ENCODE measurements at regions not wholly inside any gene's neighbourhood (a gene's known extent, or its start where the extent isn't known, plus 50 kb on each side); places are given as distances from the start of the nearest gene placed in this dataset.

DNA sequence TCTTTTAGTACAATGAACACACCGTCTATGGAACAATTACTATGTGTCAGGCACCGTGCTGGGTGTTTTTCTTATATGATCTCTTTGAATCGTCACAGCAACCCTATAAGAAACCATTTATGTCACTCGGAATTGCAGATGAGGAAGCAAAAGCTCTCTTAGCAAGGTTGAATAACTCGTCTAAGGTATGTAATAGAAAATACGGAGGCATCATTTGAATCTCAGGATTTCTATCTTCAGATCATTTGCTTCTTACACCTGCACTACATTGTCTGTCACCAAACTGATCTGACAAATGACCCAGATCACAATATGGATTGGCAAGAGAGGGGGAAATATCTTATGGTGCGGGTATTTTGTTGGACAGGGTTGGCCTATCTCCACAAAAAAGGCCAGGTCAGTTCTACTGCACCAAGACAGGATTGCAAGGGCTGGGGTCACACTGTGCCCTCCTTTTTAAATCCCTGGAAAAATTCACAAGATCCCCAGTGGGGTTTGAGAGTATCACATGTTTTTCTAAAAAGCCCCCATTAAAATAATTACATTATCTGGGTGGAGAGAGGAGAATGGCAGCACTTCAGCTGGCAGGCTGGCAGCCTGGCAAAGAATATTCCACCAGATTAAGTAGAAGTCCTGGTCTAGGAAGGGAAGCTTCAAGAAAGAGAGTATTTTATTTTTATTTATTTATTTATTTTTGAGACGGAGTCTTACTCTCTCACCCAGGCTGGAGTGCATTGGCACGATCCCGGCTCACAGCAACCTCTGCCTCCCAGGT, 110.7 kb upstream of the CLMP start:
- TF ChIP-seq TAF1 (IDR thresholded peaks at IDR 0.05; ENCODE audit: borderline replicate concordance, insufficient read depth, low read length) (no peak), FOXP2 (optimal IDR thresholded peaks at IDR 0.05; ENCODE audit: borderline replicate concordance, extremely low read depth, extremely low read length, insufficient read depth) (no peak), POLR2AphosphoS5 (IDR thresholded peaks at IDR 0.05; ENCODE audit: low read depth, low read length) (no peak), SIN3A (IDR thresholded peaks at IDR 0.05; ENCODE audit: borderline replicate concordance, insufficient read depth, low read length) (no peak)
- TF ChIP-seq, protein P1, sequence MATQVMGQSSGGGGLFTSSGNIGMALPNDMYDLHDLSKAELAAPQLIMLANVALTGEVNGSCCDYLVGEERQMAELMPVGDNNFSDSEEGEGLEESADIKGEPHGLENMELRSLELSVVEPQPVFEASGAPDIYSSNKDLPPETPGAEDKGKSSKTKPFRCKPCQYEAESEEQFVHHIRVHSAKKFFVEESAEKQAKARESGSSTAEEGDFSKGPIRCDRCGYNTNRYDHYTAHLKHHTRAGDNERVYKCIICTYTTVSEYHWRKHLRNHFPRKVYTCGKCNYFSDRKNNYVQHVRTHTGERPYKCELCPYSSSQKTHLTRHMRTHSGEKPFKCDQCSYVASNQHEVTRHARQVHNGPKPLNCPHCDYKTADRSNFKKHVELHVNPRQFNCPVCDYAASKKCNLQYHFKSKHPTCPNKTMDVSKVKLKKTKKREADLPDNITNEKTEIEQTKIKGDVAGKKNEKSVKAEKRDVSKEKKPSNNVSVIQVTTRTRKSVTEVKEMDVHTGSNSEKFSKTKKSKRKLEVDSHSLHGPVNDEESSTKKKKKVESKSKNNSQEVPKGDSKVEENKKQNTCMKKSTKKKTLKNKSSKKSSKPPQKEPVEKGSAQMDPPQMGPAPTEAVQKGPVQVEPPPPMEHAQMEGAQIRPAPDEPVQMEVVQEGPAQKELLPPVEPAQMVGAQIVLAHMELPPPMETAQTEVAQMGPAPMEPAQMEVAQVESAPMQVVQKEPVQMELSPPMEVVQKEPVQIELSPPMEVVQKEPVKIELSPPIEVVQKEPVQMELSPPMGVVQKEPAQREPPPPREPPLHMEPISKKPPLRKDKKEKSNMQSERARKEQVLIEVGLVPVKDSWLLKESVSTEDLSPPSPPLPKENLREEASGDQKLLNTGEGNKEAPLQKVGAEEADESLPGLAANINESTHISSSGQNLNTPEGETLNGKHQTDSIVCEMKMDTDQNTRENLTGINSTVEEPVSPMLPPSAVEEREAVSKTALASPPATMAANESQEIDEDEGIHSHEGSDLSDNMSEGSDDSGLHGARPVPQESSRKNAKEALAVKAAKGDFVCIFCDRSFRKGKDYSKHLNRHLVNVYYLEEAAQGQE (IDR thresholded peaks at IDR 0.05; ENCODE audit: insufficient read depth in 1 of 2, low read depth in 2 of 2, low read length in 2 of 2): no peak

- TF ChIP-seq SIN3A (IDR thresholded peaks at IDR 0.05; ENCODE audit: borderline replicate concordance, insufficient read depth, low read length) (no peak), TAF1 (IDR thresholded peaks at IDR 0.05; ENCODE audit: borderline replicate concordance, insufficient read depth, low read length) (no peak), POLR2AphosphoS5 (IDR thresholded peaks at IDR 0.05; ENCODE audit: low read depth, low read length) (no peak), FOXP2 (optimal IDR thresholded peaks at IDR 0.05; ENCODE audit: borderline replicate concordance, extremely low read depth, extremely low read length, insufficient read depth) (no peak)
- TF ChIP-seq, protein P1 (IDR thresholded peaks at IDR 0.05; ENCODE audit: insufficient read depth in 1 of 2, low read depth in 2 of 2, low read length in 2 of 2): no peak
Observed at GRCh38 chr11:123304828-123305466, 109.9 kb upstream of the CLMP start.

DNA sequence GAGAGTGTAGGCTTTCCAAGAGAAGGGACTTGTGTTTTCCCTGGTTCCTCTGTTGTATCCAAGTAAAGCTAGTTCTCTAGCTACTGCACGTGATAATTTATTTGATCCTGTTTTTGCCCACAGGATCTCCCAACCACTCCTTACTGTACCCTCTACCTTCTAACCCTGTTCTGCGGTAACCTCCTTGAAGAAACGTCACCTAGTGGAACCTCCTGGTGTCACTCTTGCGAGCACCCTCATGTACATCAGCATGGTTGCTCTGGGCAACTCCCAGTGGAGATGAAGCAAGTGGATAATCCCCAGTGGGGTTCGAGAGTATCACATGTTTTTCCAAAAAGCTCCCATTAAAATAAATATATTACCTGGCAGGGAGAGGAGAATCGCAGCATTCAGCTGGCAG, 108.9 kb upstream of the CLMP start:
- no peak for TF ChIP-seq SIN3A (IDR thresholded peaks at IDR 0.05; ENCODE audit: borderline replicate concordance, insufficient read depth, low read length)

DNA sequence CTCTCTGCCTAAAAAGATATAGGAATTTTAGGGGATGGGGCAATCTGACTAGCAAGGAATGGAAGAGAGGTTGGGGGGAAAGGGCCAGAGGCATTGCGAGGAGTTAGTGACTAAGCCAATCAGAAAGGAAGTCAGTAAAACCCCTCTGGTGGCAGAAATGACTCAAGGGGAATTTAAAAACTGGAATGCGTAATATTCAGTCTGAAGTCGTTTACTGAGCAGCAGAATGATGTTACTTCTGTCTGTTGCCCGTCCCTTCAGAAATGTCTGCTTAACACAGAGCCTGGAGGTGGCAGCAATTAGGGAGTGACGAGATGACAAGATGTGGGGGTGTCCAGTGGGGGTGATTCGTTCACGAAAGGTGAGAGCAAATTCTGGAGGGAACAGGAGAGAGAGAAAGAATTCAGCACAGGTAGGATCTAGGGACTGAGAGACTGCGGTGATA, 107.7 kb upstream of the CLMP start:
- TF ChIP-seq FOXP2 (optimal IDR thresholded peaks at IDR 0.05; ENCODE audit: borderline replicate concordance, extremely low read depth, extremely low read length, insufficient read depth) (no peak), SIN3A (IDR thresholded peaks at IDR 0.05; ENCODE audit: borderline replicate concordance, insufficient read depth, low read length) (no peak), POLR2AphosphoS5 (IDR thresholded peaks at IDR 0.05; ENCODE audit: low read depth, low read length) (no peak), TAF1 (IDR thresholded peaks at IDR 0.05; ENCODE audit: borderline replicate concordance, insufficient read depth, low read length) (no peak)
- TF ChIP-seq, protein P1 (IDR thresholded peaks at IDR 0.05; ENCODE audit: insufficient read depth in 1 of 2, low read depth in 2 of 2, low read length in 2 of 2): no peak

DNA sequence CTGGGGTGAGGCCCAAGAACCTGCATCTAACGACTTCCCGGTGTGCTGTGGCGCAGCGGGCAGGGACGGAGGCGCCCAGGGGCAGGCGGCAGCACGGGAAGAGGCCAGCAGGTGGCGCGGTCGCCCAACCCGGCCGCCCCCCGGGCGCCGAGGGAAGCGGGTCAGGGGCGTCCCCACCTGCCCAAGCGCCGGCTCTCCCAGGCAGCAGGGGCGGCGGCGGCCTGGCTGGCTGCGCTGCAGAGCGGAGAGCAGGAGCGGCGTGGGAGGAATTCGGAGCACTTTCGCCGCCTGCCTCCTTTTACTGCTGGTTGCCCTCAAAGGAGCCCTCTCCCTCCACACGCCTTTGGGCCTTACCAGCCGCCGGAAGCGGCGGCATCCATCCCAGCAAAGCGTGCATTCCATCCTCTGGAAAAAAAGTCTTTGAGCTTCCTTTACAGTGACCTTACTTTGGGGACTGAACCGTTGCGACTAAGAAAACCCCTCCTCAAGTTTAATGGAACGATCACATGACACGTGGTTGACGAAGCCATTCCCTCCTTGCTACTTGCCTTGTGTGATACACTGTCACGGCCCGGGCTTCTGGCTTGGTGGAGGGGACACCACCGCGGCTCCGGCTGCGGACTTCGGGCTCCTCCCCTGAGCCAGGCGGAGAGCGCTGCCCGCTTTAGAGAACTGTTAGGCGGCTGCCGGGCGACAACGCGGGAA, 106.8 kb upstream of the CLMP start:
- TF ChIP-seq, protein P1 (IDR thresholded peaks at IDR 0.05; ENCODE audit: insufficient read depth in 1 of 2, low read depth in 2 of 2, low read length in 2 of 2): 0 out of 4 replicates have a peak, but pooled peaks of 1 of the 2 experiments have one; percentile 7
- TF ChIP-seq TAF1 (IDR thresholded peaks at IDR 0.05; ENCODE audit: borderline replicate concordance, insufficient read depth, low read length) (no peak), FOXP2 (optimal IDR thresholded peaks at IDR 0.05; ENCODE audit: borderline replicate concordance, extremely low read depth, extremely low read length, insufficient read depth) (peak; percentile 74)

All from PFSK-1 (cell line).